22Rv1 (cell line): ENCODE measurements at regions not wholly inside any gene's neighbourhood (a gene's known extent, or its start where the extent isn't known, plus 50 kb on each side); places are given as distances from the start of the nearest gene placed in this dataset.

Experiments
- CTCF ChIP-seq: fragments of 450-650 bp; IDR thresholded peaks from 2 replicates; pipeline ENCODE4 v1.5.1; 2017; ENCODE audit warnings: mild to moderate bottlenecking
- ZFX ChIP-seq: fragments of 450-650 bp; IDR thresholded peaks from 2 replicates; pipeline ENCODE4 v1.6.1; 2017; ENCODE audit warnings: antibody characterized with exemption, borderline replicate concordance

- TF ChIP-seq ZFX (no peak), CTCF (no peak)
Observed at GRCh38 chr9:18236336-18236735, 237.6 kb upstream of the ADAMTSL1 start.
